Erythroblast (primary cell): ENCODE measurements at regions not wholly inside any gene's neighbourhood (a gene's known extent, or its start where the extent isn't known, plus 50 kb on each side); places are given as distances from the start of the nearest gene placed in this dataset.

Experiments
- DNase-seq, 2 experiments: peaks; one replicate each; lab custom pipeline; 2025; lab: John Stamatoyannopoulos, UW
- GATA1 ChIP-seq: IDR thresholded peaks from 2 replicates; pipeline ENCODE4 v1.6.1; 2011; ENCODE audit warnings: low read depth, mild to moderate bottlenecking, control low read depth, low read length, moderate library complexity
- POLR2A ChIP-seq: IDR thresholded peaks from 2 replicates; pipeline ENCODE4 v1.6.1; 2011; ENCODE audit warnings: mild to moderate bottlenecking, low read length

DNA sequence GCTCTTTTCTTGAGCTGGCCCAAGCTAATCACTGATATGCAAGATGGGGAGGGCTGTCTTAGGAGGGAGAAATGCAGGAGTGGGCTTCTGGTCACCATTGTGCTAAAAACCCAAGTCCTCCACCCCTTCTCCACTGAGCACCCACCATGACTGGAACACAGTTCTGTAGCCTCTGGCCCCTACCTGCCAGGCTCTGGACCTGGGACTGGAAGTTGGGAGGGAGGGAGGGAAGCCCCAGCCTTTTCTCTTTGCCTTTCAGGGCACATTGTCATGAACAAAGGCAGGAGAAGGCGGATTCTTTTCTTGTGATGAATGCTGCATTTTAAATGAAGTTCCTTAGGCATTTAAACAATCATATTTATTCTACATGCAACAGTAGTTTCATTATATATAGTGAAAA is 559.1 kb upstream of the TRPC7 start:
- no peak for TF ChIP-seq GATA1
- TF ChIP-seq POLR2A: no peak
- no peak for DNase-seq

DNA sequence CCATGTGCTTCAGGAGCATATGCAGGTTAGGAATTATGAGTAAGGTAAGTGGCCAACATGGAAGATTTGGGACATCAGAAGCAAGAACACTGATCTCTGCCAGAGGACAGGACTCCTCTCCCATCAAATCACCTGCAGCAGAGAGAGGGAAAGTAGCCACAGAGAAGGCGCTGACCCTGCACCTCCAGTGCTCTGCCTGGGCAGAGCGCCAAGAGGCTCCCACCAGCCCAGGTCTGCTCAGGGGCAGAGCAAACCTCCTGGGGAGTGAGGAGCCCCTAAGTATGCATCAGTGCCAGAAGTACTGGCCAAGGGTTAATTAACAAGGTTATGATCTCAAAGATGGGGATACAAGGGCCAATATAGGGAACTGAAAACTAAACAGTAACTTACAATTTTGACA is 545.3 kb upstream of the TRPC7 start:
- DNase-seq: no peak
- no peak for TF ChIP-seq POLR2A
- TF ChIP-seq GATA1: no peak

DNA sequence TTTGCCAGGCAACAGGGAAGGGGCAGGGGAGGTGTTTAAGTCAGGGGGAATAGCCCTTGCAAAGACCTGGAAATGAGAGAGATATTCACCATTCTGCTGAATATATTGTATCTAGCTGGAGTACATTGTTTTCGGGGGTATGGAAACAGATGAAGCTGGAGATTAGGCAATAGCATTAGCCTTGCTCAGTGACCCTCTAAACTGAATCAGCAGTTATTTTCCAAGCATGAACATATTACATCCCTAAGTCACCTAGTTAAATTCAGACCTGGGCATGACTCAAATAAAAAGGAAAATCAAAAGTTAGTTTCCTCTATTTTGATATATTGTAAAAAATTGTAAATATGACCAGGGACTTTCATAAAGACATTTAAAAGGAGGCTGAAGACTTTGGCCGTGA is 544.6 kb upstream of the TRPC7 start:
- no peak for TF ChIP-seq POLR2A
- TF ChIP-seq GATA1: no peak
- no peak for DNase-seq

DNA sequence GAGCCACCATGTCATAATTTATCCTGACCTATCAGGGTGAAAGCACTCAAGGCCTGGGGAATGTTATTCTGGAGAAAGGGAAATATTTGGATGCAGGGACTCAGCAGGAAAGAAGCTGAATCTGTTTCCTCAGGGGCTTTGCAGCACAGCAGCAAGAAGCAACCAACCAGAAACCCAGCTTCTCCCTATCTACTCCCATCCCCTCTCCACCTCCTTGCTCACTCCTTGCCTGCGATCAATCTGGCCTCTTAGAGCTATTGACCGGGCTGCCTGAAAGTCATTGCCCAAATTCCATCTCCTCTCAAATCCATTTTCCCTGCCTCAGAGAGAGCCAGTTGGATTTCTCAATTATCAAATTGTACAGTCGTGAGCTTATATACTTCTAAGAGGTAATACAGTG is 542.0 kb upstream of the TRPC7 start:
- DNase-seq: no peak
- no peak for TF ChIP-seq POLR2A

DNA sequence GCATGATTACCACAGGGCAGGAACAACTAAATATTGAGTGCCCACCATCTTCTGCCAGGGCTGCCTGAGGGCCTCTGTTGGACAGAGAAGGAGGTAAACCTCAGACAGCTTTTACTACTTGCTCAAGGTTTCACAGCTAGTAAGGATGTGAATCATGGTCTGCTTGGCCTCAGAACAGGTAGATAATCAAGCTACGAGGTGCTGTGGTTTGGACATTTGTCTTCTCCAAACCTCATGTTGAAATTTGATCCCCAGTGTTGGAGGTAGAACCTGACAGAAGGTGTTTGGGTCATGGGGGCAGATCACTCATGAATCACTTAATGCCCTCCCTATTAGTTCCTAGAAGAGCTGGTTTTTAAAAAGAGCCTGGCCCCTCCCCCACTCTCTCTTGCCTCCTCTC is 541.2 kb upstream of the TRPC7 start:
- no peak for DNase-seq
- no peak for TF ChIP-seq GATA1
- no peak for TF ChIP-seq POLR2A

DNA sequence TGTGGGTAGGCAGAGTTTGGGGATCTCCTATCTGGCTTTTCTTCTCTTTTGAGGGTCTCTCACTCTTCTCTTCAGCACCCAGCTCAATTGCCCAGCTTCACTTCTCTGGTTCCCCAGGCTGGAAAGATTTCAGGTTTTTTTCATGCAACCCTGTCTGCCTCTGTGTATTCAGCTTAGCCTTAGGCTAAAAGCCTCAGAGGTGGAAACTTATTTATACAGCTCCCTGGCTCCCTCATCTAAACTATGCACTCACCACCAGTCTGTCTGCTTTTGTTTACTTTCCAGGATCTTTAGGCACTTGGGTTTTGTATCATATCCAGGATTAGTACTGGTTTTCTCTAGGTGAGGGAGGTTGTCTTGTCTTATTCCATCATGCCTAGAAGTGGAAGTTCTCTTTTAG is 540.2 kb upstream of the TRPC7 start:
- no peak for DNase-seq
- TF ChIP-seq GATA1: no peak
- no peak for TF ChIP-seq POLR2A

DNA sequence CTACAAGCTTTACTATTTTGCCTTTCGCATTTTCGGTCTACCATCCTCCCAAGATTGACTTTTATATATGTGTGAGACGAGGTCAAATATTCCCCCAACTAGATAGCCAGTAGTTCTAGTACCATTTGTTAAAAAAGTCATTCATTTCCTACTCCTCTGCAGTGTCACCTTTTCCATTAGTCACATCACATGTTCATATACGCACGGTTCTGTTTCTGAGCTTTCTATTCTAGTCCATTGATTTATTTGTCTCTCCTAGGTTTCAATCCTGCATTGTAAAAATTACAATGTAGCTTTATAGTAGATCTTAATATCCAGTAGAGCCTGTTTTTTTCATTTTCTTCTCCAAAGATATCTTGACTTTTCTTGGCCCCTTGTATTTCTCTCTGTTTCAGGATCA is 528.7 kb upstream of the TRPC7 start:
- no peak for TF ChIP-seq POLR2A
- TF ChIP-seq GATA1: no peak
- no peak for DNase-seq

DNA sequence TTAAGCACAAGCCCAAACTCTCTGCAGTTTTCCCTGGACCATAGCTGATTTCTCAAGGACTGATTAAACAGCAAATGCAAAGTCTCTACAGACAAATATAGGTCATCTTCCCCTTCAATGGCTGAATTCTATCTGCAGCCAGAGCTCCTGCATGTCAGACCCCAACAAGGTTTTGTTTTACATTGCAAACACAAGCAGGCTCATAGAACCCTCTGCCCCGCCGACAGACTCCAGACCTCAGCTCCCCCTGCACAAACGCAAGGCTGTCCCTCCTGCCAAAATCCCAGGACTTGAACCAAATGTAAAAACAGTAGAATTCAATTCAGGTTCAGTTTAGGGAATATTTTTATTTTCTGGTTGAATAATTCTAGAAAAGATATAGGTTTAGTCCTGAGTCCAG is 526.7 kb upstream of the TRPC7 start:
- no peak for TF ChIP-seq POLR2A
- no peak for DNase-seq

DNA sequence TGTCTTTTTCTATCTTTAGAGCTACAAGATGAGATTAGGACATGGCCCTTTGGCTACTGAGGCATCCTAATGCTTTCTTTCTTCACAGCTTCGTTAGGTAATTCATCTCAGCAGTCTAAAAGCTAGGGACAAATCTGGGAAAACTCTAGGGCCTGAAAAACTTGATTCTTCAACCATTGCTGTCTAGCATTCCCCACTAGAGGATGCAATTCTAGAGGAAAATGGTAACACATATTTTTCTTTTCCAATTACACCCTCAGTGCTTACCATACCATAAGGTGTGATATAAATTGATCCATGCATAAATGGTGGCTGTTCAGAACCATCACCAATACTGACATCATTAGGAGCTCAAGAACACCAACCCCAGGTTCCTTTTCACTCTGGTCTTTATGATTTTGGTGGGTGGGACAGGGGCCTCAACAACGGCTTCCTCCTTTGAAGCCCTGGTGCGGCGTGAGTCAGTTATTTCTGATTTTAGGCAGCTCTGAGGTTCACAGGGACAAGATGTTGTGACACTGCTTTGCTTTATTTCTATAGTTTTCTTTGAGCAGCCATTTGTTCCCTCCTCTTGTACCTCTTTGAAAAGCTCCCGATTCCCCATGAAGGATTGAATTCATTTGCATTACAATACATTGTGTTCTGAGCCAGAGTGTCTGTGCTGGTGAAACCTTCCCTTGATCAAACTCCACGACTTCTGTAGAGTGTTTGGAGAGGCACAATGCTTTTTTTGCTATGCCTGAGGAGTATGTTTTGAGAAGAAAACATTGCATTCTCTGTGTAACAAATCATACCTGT is 526.0 kb upstream of the TRPC7 start:
- no peak for TF ChIP-seq GATA1
- no peak for TF ChIP-seq POLR2A
- DNase-seq: no peak

DNA sequence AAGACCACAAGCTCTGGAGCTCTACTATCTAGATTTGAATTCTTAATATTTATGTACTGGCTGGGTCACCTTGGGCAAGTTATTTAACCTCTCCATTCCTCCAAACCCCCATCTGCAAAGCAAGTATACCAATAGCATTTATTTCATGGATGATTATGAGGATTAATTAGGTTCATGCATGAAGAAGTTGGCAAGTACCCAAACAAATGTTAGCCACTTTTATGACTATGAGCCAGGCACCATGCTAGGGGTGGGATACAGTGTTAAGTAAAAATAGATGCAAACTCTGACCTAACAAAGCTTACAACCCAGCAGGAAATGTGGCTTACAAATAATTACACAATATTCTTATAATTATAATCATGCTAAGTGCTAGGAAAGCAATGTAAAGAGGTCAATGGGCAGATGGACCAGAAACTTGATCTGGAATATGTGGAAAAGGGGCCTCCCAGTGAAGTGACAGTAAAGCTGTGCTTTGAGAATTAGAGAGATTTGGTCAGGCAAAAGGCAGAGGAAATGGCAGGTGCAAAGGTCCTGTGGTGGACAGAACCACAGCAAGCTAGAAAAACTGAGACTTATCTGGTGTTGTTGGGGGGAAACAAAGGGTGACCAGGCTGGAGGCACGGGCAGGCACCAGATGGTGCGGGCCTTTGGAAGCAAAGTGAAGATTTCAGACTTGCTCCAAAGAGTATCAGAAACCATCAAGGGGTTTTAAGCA is 525.2 kb upstream of the TRPC7 start:
- TF ChIP-seq POLR2A: no peak
- TF ChIP-seq GATA1: no peak
- no peak for DNase-seq

DNA sequence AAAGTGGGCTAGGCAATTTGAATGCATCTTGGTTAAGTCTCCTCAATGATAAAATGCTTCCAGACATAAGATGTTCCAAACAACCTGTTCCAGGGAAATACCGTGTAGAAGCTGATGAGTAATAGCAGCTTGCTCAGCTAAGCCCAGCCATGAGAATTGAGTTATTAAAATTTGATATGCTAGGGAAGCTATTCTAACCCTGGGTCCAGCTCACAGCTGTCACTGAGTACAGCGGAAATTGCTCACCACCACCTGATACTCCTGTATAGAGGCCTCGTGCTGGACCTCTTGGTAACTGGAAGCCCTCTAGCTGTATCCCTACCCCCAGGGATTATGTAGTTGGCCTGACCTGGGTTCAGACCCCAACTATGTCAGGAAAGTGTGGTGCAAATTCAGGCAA is 521.3 kb upstream of the TRPC7 start:
- TF ChIP-seq GATA1: no peak
- no peak for TF ChIP-seq POLR2A
- DNase-seq: no peak

DNA sequence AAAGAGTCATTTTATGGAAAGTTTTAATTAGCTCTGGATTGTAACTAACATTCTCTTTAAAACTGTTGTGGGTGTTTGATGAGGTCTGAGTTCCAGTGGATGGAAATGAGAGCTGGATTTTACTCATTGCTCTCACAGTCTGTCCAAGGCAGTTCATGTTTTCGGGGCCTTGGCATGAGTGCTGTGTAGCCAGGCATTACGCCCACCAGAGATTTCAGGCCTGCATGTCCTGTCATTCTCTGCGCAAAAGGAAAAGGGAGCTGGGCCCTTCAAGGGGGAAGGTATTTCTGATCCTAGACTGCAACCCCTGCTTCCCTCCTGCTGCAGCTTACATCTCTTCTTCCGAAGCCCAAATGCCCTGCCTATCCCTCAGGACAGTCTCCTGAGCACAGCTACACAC is 499.6 kb upstream of the TRPC7 start:
- TF ChIP-seq POLR2A (no peak), GATA1 (no peak)
- DNase-seq: no peak

DNA sequence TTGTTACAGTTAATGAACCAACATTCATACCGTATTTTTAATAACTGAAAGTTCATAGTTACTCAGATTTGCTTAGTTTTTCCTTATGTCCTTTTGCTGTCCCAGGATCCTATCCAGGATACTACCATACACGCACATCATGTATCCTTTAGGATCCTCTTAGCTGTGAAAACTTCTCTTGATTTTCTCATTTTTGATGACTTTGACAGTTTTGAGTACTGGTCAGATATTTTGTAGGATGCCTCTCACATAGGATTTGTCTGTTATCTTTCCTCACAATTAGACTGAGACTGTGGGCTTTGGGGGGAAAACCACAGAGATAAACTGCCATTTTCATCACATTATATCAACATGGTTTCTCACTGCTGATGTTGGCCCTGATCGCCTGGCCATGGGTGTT is 491.3 kb upstream of the TRPC7 start:
- DNase-seq: no peak

DNA sequence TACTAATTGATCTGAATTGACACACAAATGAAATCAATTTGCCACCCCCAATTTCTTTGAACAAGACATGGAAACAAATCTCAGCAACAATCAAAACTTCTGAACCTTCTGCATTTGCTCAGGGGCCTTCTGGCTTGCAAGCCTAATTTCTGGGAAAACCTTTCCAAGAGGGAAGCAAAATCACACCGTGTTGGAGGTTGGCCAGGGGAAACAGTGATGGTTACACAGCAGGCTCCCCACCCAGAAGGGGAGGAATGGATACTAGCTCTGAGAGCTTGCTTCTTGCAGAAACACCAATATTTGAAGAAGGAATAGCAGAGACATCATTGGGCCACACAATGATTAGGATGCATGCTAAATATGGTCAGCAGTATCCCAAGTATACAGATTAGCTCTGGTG is 488.6 kb upstream of the TRPC7 start:
- no peak for DNase-seq
- TF ChIP-seq POLR2A: no peak
- no peak for TF ChIP-seq GATA1

More for the DNA sequence above, 491.3 kb upstream of the TRPC7 start:
- TF ChIP-seq GATA1: no peak
- TF ChIP-seq POLR2A: no peak

DNA sequence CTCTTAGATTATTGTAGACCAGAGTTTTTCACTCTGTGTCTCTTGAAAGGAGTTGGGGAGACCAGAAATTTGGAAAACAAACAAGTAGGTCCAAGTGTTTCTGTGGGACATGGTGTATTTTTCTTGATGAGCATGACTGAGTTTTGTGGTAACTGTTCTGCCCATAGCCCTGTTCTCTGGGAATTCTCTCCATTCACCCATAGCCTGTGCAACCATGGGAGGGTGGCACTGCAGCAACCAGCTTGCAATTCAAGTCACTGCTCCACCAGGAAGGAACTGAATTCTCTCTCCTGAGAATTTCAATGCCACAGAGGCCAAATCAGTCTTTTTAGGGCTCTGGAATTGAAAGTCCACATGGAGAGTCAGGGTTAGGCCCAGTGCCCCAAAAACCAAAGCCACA is 475.3 kb upstream of the TRPC7 start:
- no peak for DNase-seq
- TF ChIP-seq GATA1: no peak
- no peak for TF ChIP-seq POLR2A
